Activated CD4-positive, alpha-beta T cell treated with anti-CD3 and anti-CD28 coated beads, Interleukin-2, amount 10 ng/mL, durations not matched to agents 7 days and 5 days (primary cell): ENCODE measurements at regions not wholly inside any gene's neighbourhood (a gene's known extent, or its start where the extent isn't known, plus 50 kb on each side); places are given as distances from the start of the nearest gene placed in this dataset.

Experiments used
- CTCF ChIA-PET: fragments of 350-600 bp; sonication (Branson Sonifier 250); formaldehyde crosslinking; loops from one replicate; lab custom pipeline; 2021; ENCODE audit warnings: antibody characterized with exemption; lab: Charles Lee
- POLR2A ChIA-PET: fragments of 350-600 bp; sonication (Branson Sonifier 250); formaldehyde crosslinking; loops from one replicate; lab custom pipeline; 2021; ENCODE audit warnings: antibody characterized with exemption; lab: Charles Lee
- DNase-seq: peaks from one replicate; pipeline ENCODE4 v3.0.0-alpha.2; 2020
- H3K27ac Mint-ChIP-seq: one replicate; pipeline ENCODE4 v1.8.0; 2021; ENCODE audit warnings: mild to moderate bottlenecking, moderate library complexity, mixed read lengths
- H3K27me3 Mint-ChIP-seq: one replicate; pipeline ENCODE4 v1.8.0; 2021; ENCODE audit warnings: mixed read lengths
- H3K36me3 Mint-ChIP-seq: one replicate; pipeline ENCODE4 v1.8.0; 2021; ENCODE audit warnings: low read depth, mixed read lengths
- H3K4me1 Mint-ChIP-seq: one replicate; pipeline ENCODE4 v1.8.0; 2021; ENCODE audit warnings: mixed read lengths
- H3K4me3 Mint-ChIP-seq: one replicate; pipeline ENCODE4 v1.8.0; 2021; ENCODE audit warnings: mild to moderate bottlenecking, moderate library complexity, mixed read lengths
- H3K9me3 Mint-ChIP-seq: one replicate; pipeline ENCODE4 v1.8.0; 2021; ENCODE audit warnings: mixed read lengths

GRCh38 chr11:92556431-92556830 lies 331.8 kb downstream of the FAT3 start:
- Mint-ChIP-seq H3K36me3 (no peaks in the 10 kb centered on the region), H3K4me3 (no peak overlapping the region), H3K27ac (no peak overlapping the region), H3K9me3 (no peaks in the 10 kb centered on the region), H3K4me1 (no peaks in the 10 kb centered on the region), H3K27me3 (no peaks in the 10 kb centered on the region)
- CTCF ChIA-PET, result no interaction called here
- POLR2A ChIA-PET, result no interaction called here
- DNase-seq, result no peak

- CTCF ChIA-PET, result no interaction called here
- POLR2A ChIA-PET, result no interaction called here
- Mint-ChIP-seq H3K27me3 (no peaks in the 10 kb centered on the region), H3K27ac (no peak overlapping the region), H3K36me3 (no peaks in the 10 kb centered on the region), H3K4me3 (no peak overlapping the region), H3K4me1 (no peaks in the 10 kb centered on the region), H3K9me3 (no peaks in the 10 kb centered on the region)
- no peak for DNase-seq
These were observed 333.3 kb downstream of the FAT3 start for GRCh38 chr11:92557879-92558278.

- CTCF ChIA-PET, result no interaction called here
- no peaks in the 10 kb centered on the region for H3K27me3 Mint-ChIP-seq
- no peak overlapping the region for H3K4me3 Mint-ChIP-seq
- no peaks in the 10 kb centered on the region for H3K36me3 Mint-ChIP-seq
- no peaks in the 10 kb centered on the region for H3K4me1 Mint-ChIP-seq
- DNase-seq, result no peak
- H3K9me3 Mint-ChIP-seq, result no peaks in the 10 kb centered on the region
- H3K27ac Mint-ChIP-seq, result no peak overlapping the region
- POLR2A ChIA-PET, result no interaction called here
These were observed 333.7 kb downstream of the FAT3 start for GRCh38 chr11:92558323-92558722.

- no peaks in the 10 kb centered on the region for H3K27me3 Mint-ChIP-seq
- no peak overlapping the region for H3K4me3 Mint-ChIP-seq
- CTCF ChIA-PET, result no interaction called here
- H3K36me3 Mint-ChIP-seq, result no peaks in the 10 kb centered on the region
- no peaks in the 10 kb centered on the region for H3K4me1 Mint-ChIP-seq
- DNase-seq, result no peak
- POLR2A ChIA-PET, result no interaction called here
- H3K27ac Mint-ChIP-seq, result no peak overlapping the region
- H3K9me3 Mint-ChIP-seq, result no peaks in the 10 kb centered on the region
These were observed 345.1 kb downstream of the FAT3 start for GRCh38 chr11:92569726-92570125.

GRCh38 chr11:92572559-92572958 lies 347.9 kb downstream of the FAT3 start:
- no peaks in the 10 kb centered on the region for H3K27me3 Mint-ChIP-seq
- H3K36me3 Mint-ChIP-seq, result no peaks in the 10 kb centered on the region
- DNase-seq, result no peak
- H3K27ac Mint-ChIP-seq, result no peak overlapping the region
- ChIA-PET CTCF (no interaction called here), POLR2A (no interaction called here)
- no peak overlapping the region for H3K4me3 Mint-ChIP-seq
- no peaks in the 10 kb centered on the region for H3K9me3 Mint-ChIP-seq
- H3K4me1 Mint-ChIP-seq, result no peaks in the 10 kb centered on the region

GRCh38 chr11:92576315-92576714 lies 351.7 kb downstream of the FAT3 start:
- ChIA-PET CTCF (no interaction called here), POLR2A (no interaction called here)
- H3K9me3 Mint-ChIP-seq, result no peaks in the 10 kb centered on the region
- H3K27ac Mint-ChIP-seq, result no peak overlapping the region
- DNase-seq, result no peak
- H3K4me3 Mint-ChIP-seq, result no peak overlapping the region
- no peaks in the 10 kb centered on the region for H3K36me3 Mint-ChIP-seq
- no peaks in the 10 kb centered on the region for H3K4me1 Mint-ChIP-seq
- H3K27me3 Mint-ChIP-seq, result no peaks in the 10 kb centered on the region

- ChIA-PET POLR2A (no interaction called here), CTCF (no interaction called here)
- Mint-ChIP-seq H3K4me3 (no peak overlapping the region), H3K27me3 (no peaks in the 10 kb centered on the region), H3K27ac (no peak overlapping the region), H3K4me1 (no peaks in the 10 kb centered on the region), H3K9me3 (no peaks in the 10 kb centered on the region), H3K36me3 (no peaks in the 10 kb centered on the region)
- no peak for DNase-seq
These were observed 356.3 kb downstream of the FAT3 start for GRCh38 chr11:92580908-92581307.

GRCh38 chr11:92588393-92588792 lies 363.8 kb downstream of the FAT3 start:
- no peak overlapping the region for H3K4me3 Mint-ChIP-seq
- H3K36me3 Mint-ChIP-seq, result no peaks in the 10 kb centered on the region
- ChIA-PET CTCF (no interaction called here), POLR2A (no interaction called here)
- no peak for DNase-seq
- H3K27me3 Mint-ChIP-seq, result no peaks in the 10 kb centered on the region
- no peak overlapping the region for H3K27ac Mint-ChIP-seq
- no peaks in the 10 kb centered on the region for H3K4me1 Mint-ChIP-seq
- H3K9me3 Mint-ChIP-seq, result no peaks in the 10 kb centered on the region

- Mint-ChIP-seq H3K9me3 (no peaks in the 10 kb centered on the region), H3K36me3 (no peaks in the 10 kb centered on the region), H3K27ac (no peak overlapping the region), H3K27me3 (no peaks in the 10 kb centered on the region), H3K4me3 (no peak overlapping the region), H3K4me1 (no peaks in the 10 kb centered on the region)
- no peak for DNase-seq
- ChIA-PET CTCF (no interaction called here), POLR2A (no interaction called here)
These were observed 364.9 kb downstream of the FAT3 start for GRCh38 chr11:92589512-92589911.

- no peaks in the 10 kb centered on the region for H3K36me3 Mint-ChIP-seq
- no peak overlapping the region for H3K4me3 Mint-ChIP-seq
- ChIA-PET CTCF (no interaction called here), POLR2A (no interaction called here)
- DNase-seq, result no peak
- no peak overlapping the region for H3K27ac Mint-ChIP-seq
- no peaks in the 10 kb centered on the region for H3K27me3 Mint-ChIP-seq
- H3K9me3 Mint-ChIP-seq, result no peaks in the 10 kb centered on the region
- no peaks in the 10 kb centered on the region for H3K4me1 Mint-ChIP-seq
These were observed 366.9 kb downstream of the FAT3 start for GRCh38 chr11:92591521-92591920.

GRCh38 chr11:92594251-92594650 lies 369.6 kb downstream of the FAT3 start:
- H3K4me1 Mint-ChIP-seq, result no peaks in the 10 kb centered on the region
- no peak overlapping the region for H3K27ac Mint-ChIP-seq
- H3K36me3 Mint-ChIP-seq, result no peaks in the 10 kb centered on the region
- H3K4me3 Mint-ChIP-seq, result no peak overlapping the region
- DNase-seq, result no peak
- CTCF ChIA-PET, result no interaction called here
- POLR2A ChIA-PET, result no interaction called here
- H3K27me3 Mint-ChIP-seq, result no peaks in the 10 kb centered on the region
- H3K9me3 Mint-ChIP-seq, result no peaks in the 10 kb centered on the region

GRCh38 chr11:92595052-92595451 lies 370.4 kb downstream of the FAT3 start:
- no peaks in the 10 kb centered on the region for H3K9me3 Mint-ChIP-seq
- no peaks in the 10 kb centered on the region for H3K4me1 Mint-ChIP-seq
- no peaks in the 10 kb centered on the region for H3K27me3 Mint-ChIP-seq
- H3K4me3 Mint-ChIP-seq, result no peak overlapping the region
- H3K27ac Mint-ChIP-seq, result no peak overlapping the region
- CTCF ChIA-PET, result no interaction called here
- POLR2A ChIA-PET, result no interaction called here
- no peak for DNase-seq
- no peaks in the 10 kb centered on the region for H3K36me3 Mint-ChIP-seq

- H3K27me3 Mint-ChIP-seq, result no peaks in the 10 kb centered on the region
These were observed 372.1 kb downstream of the FAT3 start for GRCh38 chr11:92596596-92597317.

GRCh38 chr11:92601048-92601447 lies 368.4 kb upstream of the MTNR1B start:
- no peaks in the 10 kb centered on the region for H3K36me3 Mint-ChIP-seq
- H3K4me3 Mint-ChIP-seq, result no peak overlapping the region
- POLR2A ChIA-PET, result no interaction called here
- CTCF ChIA-PET, result no interaction called here
- no peaks in the 10 kb centered on the region for H3K27me3 Mint-ChIP-seq
- no peak overlapping the region for H3K27ac Mint-ChIP-seq
- DNase-seq, result no peak
- no peaks in the 10 kb centered on the region for H3K9me3 Mint-ChIP-seq
- no peaks in the 10 kb centered on the region for H3K4me1 Mint-ChIP-seq

More at GRCh38 chr11:92596596-92597317, 372.1 kb downstream of the FAT3 start:
- H3K36me3 Mint-ChIP-seq, result no peaks in the 10 kb centered on the region
- H3K27ac Mint-ChIP-seq, result no peak overlapping the region
- no peaks in the 10 kb centered on the region for H3K9me3 Mint-ChIP-seq
- DNase-seq, result no peak
- ChIA-PET CTCF (no interaction called here), POLR2A (no interaction called here)
- no peaks in the 10 kb centered on the region for H3K4me1 Mint-ChIP-seq
- no peak overlapping the region for H3K4me3 Mint-ChIP-seq
